HEK293T (cell line): ENCODE measurements at regions not wholly inside any gene's neighbourhood (a gene's known extent, or its start where the extent isn't known, plus 50 kb on each side); places are given as distances from the start of the nearest gene placed in this dataset.

Experiments
- FOXM1 ChIP-seq: fragments of 450-650 bp; IDR thresholded peaks from 2 replicates; pipeline ENCODE4 v1.6.1; 2017; ENCODE audit warnings: mild to moderate bottlenecking, borderline replicate concordance
- NFRKB ChIP-seq: fragments of 450-650 bp; IDR thresholded peaks from 2 replicates; pipeline ENCODE4 v1.6.1; 2016; ENCODE audit warnings: mild to moderate bottlenecking, moderate library complexity

DNA sequence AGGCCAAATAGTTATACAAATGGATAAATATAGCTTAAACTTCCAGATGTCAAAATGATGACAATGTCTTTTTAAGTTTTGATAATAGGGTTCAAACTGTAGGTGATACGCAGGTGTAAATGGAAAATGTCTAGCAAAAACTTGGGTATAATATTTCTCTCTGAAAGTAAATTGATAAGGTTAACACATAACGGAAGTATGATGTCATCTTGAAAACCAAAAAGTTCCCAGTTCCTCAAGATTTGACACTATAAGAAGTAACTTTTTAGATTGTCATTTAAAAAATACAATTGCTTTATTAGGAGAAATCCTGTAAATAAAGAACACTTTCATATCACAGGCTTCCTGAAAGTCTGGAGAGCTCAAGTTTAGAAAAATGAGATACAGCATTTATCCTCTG lies 483.4 kb downstream of the FRK start:
- TF ChIP-seq FOXM1, result no peak
- no peak for TF ChIP-seq NFRKB
